Right cardiac atrium (tissue), 5 donors: ENCODE measurements at regions not wholly inside any gene's neighbourhood (a gene's known extent, or its start where the extent isn't known, plus 50 kb on each side); places are given as distances from the start of the nearest gene placed in this dataset.
"Not testable (repeated sequence)": the region's sequence is repeated elsewhere in the genome, so short reads cannot be mapped to it uniquely, and the experiment has no call there.

Experiments used
- ATAC-seq, 2 donors: fragments of 200-7000 bp; cut with Tn5 transposase; one replicate each; pipeline versions ENCODE4 v1.8.0 to v1.9.1; 2020; ENCODE audit warnings: moderate library complexity in 2 of 2, mild to moderate bottlenecking in 1 of 2
- DNase-seq, 3 donors: peaks; one replicate each; pipeline ENCODE4 v3.0.0-alpha.2; 2020
- H3K27ac ChIP-seq: one replicate; pipeline ENCODE4 v1.5.1; 2013; ENCODE audit warnings: mild to moderate bottlenecking, low read length, control low read depth, moderate library complexity
- H3K27me3 ChIP-seq: one replicate; pipeline ENCODE4 v1.6.1; 2013; ENCODE audit not compliant: control insufficient read depth, insufficient read depth
- H3K4me1 ChIP-seq: one replicate; pipeline ENCODE4 v1.6.1; 2013; ENCODE audit warnings: low read length; ENCODE audit not compliant: control insufficient read depth, insufficient read depth
- H3K4me3 ChIP-seq: one replicate; pipeline ENCODE4 v1.5.1; 2013; ENCODE audit warnings: low read length, control low read depth
- H3K9me3 ChIP-seq: one replicate; pipeline ENCODE4 v1.6.1; 2013; ENCODE audit warnings: low read length; ENCODE audit not compliant: control insufficient read depth
- WGBS: extraction: QIAGEN DNeasy Blood & Tissue Kit; methylation state at CpG from one replicate; pipeline ENCODE4 v1.1.7; 2013; 5-methylcytosine and 5-hydroxymethylcytosine counted together
- intact Hi-C, 4 donors: fragments of 100-400 bp; cut with DNase I; formaldehyde crosslinking; loops; one replicate each; pipeline versions ENCODE4 v1.11.0 to v1.14.0; 2022 to 2023
- donor health status: healthy with polysubstance abuse.
- donor health status: DM: no; HTN: yes; CAD: no.
- donor health status: DM: no; HTN: no; CAD: no.
- donor health status: DM: no; HTN: yes; CAD: no; lungs with severe emphysema.
- donor health status: DM: yes; HTN: yes; CAD: no.

GRCh38 chr14:89519040-89519439 is 102.0 kb upstream of the FOXN3 start:
- intact Hi-C loops, result no loop called here
- no peaks in the 10 kb centered on the region for H3K4me1 ChIP-seq
- H3K4me3 ChIP-seq, result no peak overlapping the region
- no peaks in the 10 kb centered on the region for H3K9me3 ChIP-seq
- no peaks in the 10 kb centered on the region for H3K27me3 ChIP-seq
- ATAC-seq (no peak), DNase-seq (no peak)
- H3K27ac ChIP-seq, result no peak overlapping the region
- 87% methylated on average over 10 of the region's 10 CpGs for WGBS

- H3K27ac ChIP-seq, result no peak overlapping the region
Measured at GRCh38 chr14:89516173-89516572, 99.1 kb upstream of the FOXN3 start.

GRCh38 chr14:89514601-89515000 is 97.6 kb upstream of the FOXN3 start:
- intact Hi-C loops, result no loop called here
- H3K9me3 ChIP-seq, result no peaks in the 10 kb centered on the region
- no peaks in the 10 kb centered on the region for H3K27me3 ChIP-seq
- H3K4me3 ChIP-seq, result no peak overlapping the region
- no peak for ATAC-seq
- no peak for DNase-seq
- H3K4me1 ChIP-seq, result no peaks in the 10 kb centered on the region
- no peak overlapping the region for H3K27ac ChIP-seq
- 92% methylated on average over 11 of the region's 11 CpGs for WGBS

More at GRCh38 chr14:89516173-89516572, 99.1 kb upstream of the FOXN3 start:
- Histone ChIP-seq H3K9me3 (no peaks in the 10 kb centered on the region), H3K4me1 (no peaks in the 10 kb centered on the region), H3K4me3 (no peak overlapping the region), H3K27me3 (no peaks in the 10 kb centered on the region)
- no peak for DNase-seq
- 94% methylated on average over 5 of the region's 5 CpGs for WGBS
- ATAC-seq, result no peak
- intact Hi-C loops, result no loop called here

GRCh38 chr14:89509891-89510290 is 92.9 kb upstream of the FOXN3 start:
- Histone ChIP-seq H3K27ac (no peak overlapping the region), H3K27me3 (no peaks in the 10 kb centered on the region), H3K9me3 (no peaks in the 10 kb centered on the region), H3K4me3 (no peak overlapping the region), H3K4me1 (peaks cover 4% of the 10 kb centered on the region)
- WGBS, result 95% methylated on average over 3 of the region's 3 CpGs
- DNase-seq (no peak), ATAC-seq (no peak)
- intact Hi-C loops, result no loop called here

- Histone ChIP-seq H3K9me3 (no peaks in the 10 kb centered on the region), H3K4me1 (peaks cover 7% of the 10 kb centered on the region), H3K27ac (no peak overlapping the region), H3K27me3 (no peaks in the 10 kb centered on the region), H3K4me3 (no peak overlapping the region)
- DNase-seq (no peak), ATAC-seq (peak in 1 of 2 donors; percentile 29)
- intact Hi-C loops, result no loop called here
- 83% methylated on average over 3 of the region's 3 CpGs for WGBS
Measured at GRCh38 chr14:89508863-89509262, 91.8 kb upstream of the FOXN3 start.

- H3K9me3 ChIP-seq, result no peaks in the 10 kb centered on the region
- H3K4me3 ChIP-seq, result no peak overlapping the region
- H3K4me1 ChIP-seq, result peaks cover 10% of the 10 kb centered on the region
- WGBS, result 85% methylated on average over 7 of the region's 7 CpGs
- no peaks in the 10 kb centered on the region for H3K27me3 ChIP-seq
- DNase-seq (no peak), ATAC-seq (no peak)
- intact Hi-C loops, result no loop called here
- no peak overlapping the region for H3K27ac ChIP-seq
Measured at GRCh38 chr14:89507926-89508460, 91.0 kb upstream of the FOXN3 start.

GRCh38 chr14:89507521-89507920 is 90.5 kb upstream of the FOXN3 start:
- intact Hi-C loops, result no loop called here
- WGBS, result 69% methylated on average over 1 of the region's 1 CpG
- ATAC-seq, result no peak
- no peaks in the 10 kb centered on the region for H3K27me3 ChIP-seq
- no peak overlapping the region for H3K4me3 ChIP-seq
- H3K9me3 ChIP-seq, result no peaks in the 10 kb centered on the region
- no peak for DNase-seq
- H3K27ac ChIP-seq, result no peak overlapping the region
- H3K4me1 ChIP-seq, result peaks cover 11% of the 10 kb centered on the region

GRCh38 chr14:89506891-89507452 is 89.9 kb upstream of the FOXN3 start:
- DNase-seq, H3K9me3 ChIP-seq, H3K27me3 ChIP-seq, H3K4me3 ChIP-seq, H3K27ac ChIP-seq, intact Hi-C loops, ATAC-seq: not testable (repeated sequence)
- H3K4me1 ChIP-seq, result peaks cover 11% of the 10 kb centered on the region
- WGBS, result 98% methylated on average over 8 of the region's 8 CpGs

GRCh38 chr14:89504602-89505313 is 87.7 kb upstream of the FOXN3 start:
- Histone ChIP-seq H3K9me3 (no peaks in the 10 kb centered on the region), H3K27ac (no peak overlapping the region), H3K4me1 (peaks cover 11% of the 10 kb centered on the region), H3K4me3 (no peak overlapping the region), H3K27me3 (no peaks in the 10 kb centered on the region)
- peak; percentile 41 to 51 for ATAC-seq
- intact Hi-C loops, result no loop called here
- DNase-seq, result no peak
- 80% methylated on average over 6 of the region's 6 CpGs for WGBS

GRCh38 chr14:89504091-89504490 is 87.1 kb upstream of the FOXN3 start:
- Histone ChIP-seq H3K4me3 (no peak overlapping the region), H3K9me3 (no peaks in the 10 kb centered on the region), H3K27me3 (no peaks in the 10 kb centered on the region), H3K27ac (no peak overlapping the region), H3K4me1 (peaks cover 11% of the 10 kb centered on the region)
- WGBS, result 60% methylated on average over 3 of the region's 3 CpGs
- ATAC-seq, result no peak
- intact Hi-C loops, result no loop called here
- DNase-seq, result no peak

GRCh38 chr14:89503431-89503996 is 86.5 kb upstream of the FOXN3 start:
- WGBS, result 64% methylated on average over 10 of the region's 10 CpGs
- no peak for ATAC-seq
- H3K27ac ChIP-seq, result no peak overlapping the region

More at GRCh38 chr14:89503431-89503996, 86.5 kb upstream of the FOXN3 start:
- Histone ChIP-seq H3K27me3 (no peaks in the 10 kb centered on the region), H3K4me1 (peaks cover 9% of the 10 kb centered on the region), H3K9me3 (no peaks in the 10 kb centered on the region), H3K4me3 (no peak overlapping the region)
- intact Hi-C loops, result no loop called here
- no peak for DNase-seq
